ENCODE measurements at regions not wholly inside any gene's neighbourhood (a gene's known extent, or its start where the extent isn't known, plus 50 kb on each side); places are given as distances from the start of the nearest gene placed in this dataset.
"Not testable (repeated sequence)": the region's sequence is repeated elsewhere in the genome, so short reads cannot be mapped to it uniquely, and the experiment has no call there.

- DNase-seq (ENCODE audit: low read depth, low spot score) (no peak), FAIRE-seq (no peak)
- Histone ChIP-seq H2AFZ (ENCODE audit: control insufficient read depth, low read length) (no peak overlapping the region), H3K9me3 (ENCODE audit: control insufficient read depth, low read depth, low read length) (no peaks in the 10 kb centered on the region), H3K27me3 (ENCODE audit: control insufficient read depth, extremely low read depth, insufficient read depth, low read length) (no peaks in the 10 kb centered on the region), H3K36me3 (ENCODE audit: control insufficient read depth in 2 of 2, extremely low read depth in 1 of 2, insufficient read depth in 2 of 2, low read length in 2 of 2) (no peaks in the 10 kb centered on the region), H3K9me1 (ENCODE audit: control insufficient read depth, extremely low read depth, insufficient read depth, low read length) (no peaks in the 10 kb centered on the region), H3K4me3 (ENCODE audit: control insufficient read depth in 2 of 3, extremely low read depth in 1 of 3, insufficient read depth in 2 of 3, low read depth in 1 of 3, low read length in 3 of 3) (no peak overlapping the region), H3K9ac (ENCODE audit: control insufficient read depth, extremely low read depth, insufficient read depth, low read length) (no peak overlapping the region), H3K4me1 (ENCODE audit: control insufficient read depth, extremely low read depth, insufficient read depth, low read length) (no peaks in the 10 kb centered on the region), H4K20me1 (ENCODE audit: control insufficient read depth, extremely low read depth, insufficient read depth, low read length) (no peaks in the 10 kb centered on the region), H3K79me2 (ENCODE audit: control insufficient read depth, insufficient read depth, low read length) (no peaks in the 10 kb centered on the region), H3K27ac (ENCODE audit: control insufficient read depth, insufficient read depth, low read length) (no peak overlapping the region), H3K4me2 (ENCODE audit: control insufficient read depth, extremely low read depth, insufficient read depth, low read depth, low read length) (no peak overlapping the region)
- dilution Hi-C loops (cut with MboI; ENCODE audit: extremely low pct_ligation_motif_present, low sequenced_read_pairs), result no loop called here
- TF ChIP-seq EZH2 (IDR thresholded peaks at IDR 0.05; ENCODE audit: low read length) (no peak), CTCF (optimal IDR thresholded peaks at IDR 0.05 in 1 of 3, IDR thresholded peaks at IDR 0.05 in 1 of 3, conservative IDR thresholded peaks at IDR 0.05 in 1 of 3; ENCODE audit: extremely low read depth in 1 of 3, insufficient read depth in 2 of 3, low read length in 3 of 3) (no peak)
Observed at GRCh38 chr4:132809298-132810032, 339.6 kb upstream of the PCDH10 start.

- DNase-seq (ENCODE audit: low read depth, low spot score); H3K4me1 ChIP-seq (ENCODE audit: control insufficient read depth, extremely low read depth, insufficient read depth, low read length); FAIRE-seq; H3K9me1 ChIP-seq (ENCODE audit: control insufficient read depth, extremely low read depth, insufficient read depth, low read length); H2AFZ ChIP-seq (ENCODE audit: control insufficient read depth, low read length); H3K4me2 ChIP-seq (ENCODE audit: control insufficient read depth, extremely low read depth, insufficient read depth, low read depth, low read length); H3K9ac ChIP-seq (ENCODE audit: control insufficient read depth, extremely low read depth, insufficient read depth, low read length); H3K79me2 ChIP-seq (ENCODE audit: control insufficient read depth, insufficient read depth, low read length); H3K36me3 ChIP-seq (ENCODE audit: control insufficient read depth in 2 of 2, extremely low read depth in 1 of 2, insufficient read depth in 2 of 2, low read length in 2 of 2); H3K27me3 ChIP-seq (ENCODE audit: control insufficient read depth, extremely low read depth, insufficient read depth, low read length); H3K4me3 ChIP-seq (ENCODE audit: control insufficient read depth in 2 of 3, extremely low read depth in 1 of 3, insufficient read depth in 2 of 3, low read depth in 1 of 3, low read length in 3 of 3); H4K20me1 ChIP-seq (ENCODE audit: control insufficient read depth, extremely low read depth, insufficient read depth, low read length); H3K9me3 ChIP-seq (ENCODE audit: control insufficient read depth, low read depth, low read length); H3K27ac ChIP-seq (ENCODE audit: control insufficient read depth, insufficient read depth, low read length); dilution Hi-C loops (cut with MboI; ENCODE audit: extremely low pct_ligation_motif_present, low sequenced_read_pairs): not testable (repeated sequence)
Observed at GRCh38 chr4:132813061-132813460, 336.0 kb upstream of the PCDH10 start.

- no peaks in the 10 kb centered on the region for H3K79me2 ChIP-seq (ENCODE audit: control insufficient read depth, insufficient read depth, low read length)
- dilution Hi-C loops (cut with MboI; ENCODE audit: extremely low pct_ligation_motif_present, low sequenced_read_pairs), result no loop called here
- H3K4me3 ChIP-seq (ENCODE audit: control insufficient read depth in 2 of 3, extremely low read depth in 1 of 3, insufficient read depth in 2 of 3, low read depth in 1 of 3, low read length in 3 of 3), result no peak overlapping the region
- TF ChIP-seq EZH2 (IDR thresholded peaks at IDR 0.05; ENCODE audit: low read length) (no peak), CTCF (optimal IDR thresholded peaks at IDR 0.05 in 1 of 3, IDR thresholded peaks at IDR 0.05 in 1 of 3, conservative IDR thresholded peaks at IDR 0.05 in 1 of 3; ENCODE audit: extremely low read depth in 1 of 3, insufficient read depth in 2 of 3, low read length in 3 of 3) (no peak)
- H3K4me2 ChIP-seq (ENCODE audit: control insufficient read depth, extremely low read depth, insufficient read depth, low read depth, low read length), result no peak overlapping the region
- DNase-seq (ENCODE audit: low read depth, low spot score) (no peak), FAIRE-seq (no peak)
- H3K27me3 ChIP-seq (ENCODE audit: control insufficient read depth, extremely low read depth, insufficient read depth, low read length), result no peaks in the 10 kb centered on the region
- H3K9ac ChIP-seq (ENCODE audit: control insufficient read depth, extremely low read depth, insufficient read depth, low read length), result no peak overlapping the region
- no peaks in the 10 kb centered on the region for H3K9me3 ChIP-seq (ENCODE audit: control insufficient read depth, low read depth, low read length)
- no peaks in the 10 kb centered on the region for H3K4me1 ChIP-seq (ENCODE audit: control insufficient read depth, extremely low read depth, insufficient read depth, low read length)
- H3K9me1 ChIP-seq (ENCODE audit: control insufficient read depth, extremely low read depth, insufficient read depth, low read length), result no peaks in the 10 kb centered on the region
- H2AFZ ChIP-seq (ENCODE audit: control insufficient read depth, low read length), result no peak overlapping the region
- H3K36me3 ChIP-seq (ENCODE audit: control insufficient read depth in 2 of 2, extremely low read depth in 1 of 2, insufficient read depth in 2 of 2, low read length in 2 of 2), result no peaks in the 10 kb centered on the region
- H4K20me1 ChIP-seq (ENCODE audit: control insufficient read depth, extremely low read depth, insufficient read depth, low read length), result no peaks in the 10 kb centered on the region
- no peak overlapping the region for H3K27ac ChIP-seq (ENCODE audit: control insufficient read depth, insufficient read depth, low read length)
Observed at GRCh38 chr4:132818091-132818490, 331.0 kb upstream of the PCDH10 start.
